ENCODE measurements at regions not wholly inside any gene's neighbourhood (a gene's known extent, or its start where the extent isn't known, plus 50 kb on each side); places are given as distances from the start of the nearest gene placed in this dataset.
A peak's percentile ranks its signal among the peaks of the same experiment; 100 is the strongest.

DNA sequence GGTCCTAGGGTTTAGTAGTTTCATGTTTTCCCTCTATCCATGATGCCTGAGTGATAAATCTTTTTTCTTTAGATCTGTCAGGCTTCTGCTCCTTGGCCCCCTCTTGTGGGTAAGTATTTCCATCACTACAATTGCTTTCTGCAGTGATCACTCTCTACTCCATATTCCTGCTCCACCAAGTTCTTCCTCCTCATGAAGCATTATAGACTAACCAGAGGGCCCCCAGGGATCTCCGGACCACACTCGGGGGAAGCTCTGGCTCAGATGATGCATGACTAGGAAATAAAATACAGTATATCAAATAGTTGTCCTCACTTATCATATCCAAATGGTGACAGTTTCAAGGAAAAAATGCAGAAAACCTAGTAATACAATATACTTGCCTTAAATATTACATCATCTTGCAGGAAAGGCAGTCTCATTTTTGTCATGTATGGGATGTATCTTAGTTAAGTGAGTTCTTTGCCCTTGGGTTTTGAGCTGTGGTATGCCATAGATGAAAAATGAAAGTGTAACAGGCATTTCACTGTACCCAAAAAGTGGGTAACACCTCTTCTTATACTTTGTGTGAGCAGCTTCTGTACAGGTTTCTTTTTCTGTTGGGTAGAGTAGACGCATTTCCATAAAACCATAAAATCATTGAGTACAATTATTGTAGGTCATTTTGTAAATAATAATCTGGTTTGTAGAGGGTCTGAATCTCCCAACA lies 200.9 kb upstream of the EYA4 start (continued):
- TF ChIP-seq GATA2 (CRISPR knock-in tag; IDR thresholded peaks at IDR 0.05) (no peak), MXI1 (IDR thresholded peaks at IDR 0.05; ENCODE audit: low read depth, low read length) (no peak), TAF1 (IDR thresholded peaks at IDR 0.05; ENCODE audit: borderline replicate concordance, low read depth, low read length) (no peak), TEAD4 (IDR thresholded peaks at IDR 0.05; ENCODE audit: borderline replicate concordance, insufficient read depth) (no peak), GABPA (IDR thresholded peaks at IDR 0.05; ENCODE audit: low read depth) (no peak), FOXM1 (IDR thresholded peaks at IDR 0.05; ENCODE audit: low read depth) (no peak), NFIC (IDR thresholded peaks at IDR 0.05; ENCODE audit: borderline replicate concordance) (no peak), JUND (IDR thresholded peaks at IDR 0.05) (no peak), FOXJ3 (CRISPR knock-in tag; IDR thresholded peaks at IDR 0.05) (no peak), EP300 (IDR thresholded peaks at IDR 0.05; ENCODE audit: borderline replicate concordance in 1 of 2, low read depth in 1 of 2, low read length in 1 of 2) (no peak), RAD21 (IDR thresholded peaks at IDR 0.05; ENCODE audit: low read length) (peak; percentile 49), ELF1 (IDR thresholded peaks at IDR 0.05) (no peak), TCF12 (IDR thresholded peaks at IDR 0.05) (no peak), EZH2phosphoT487 (IDR thresholded peaks at IDR 0.05; ENCODE audit: borderline replicate concordance, low read depth) (no peak), FOSL2 (IDR thresholded peaks at IDR 0.05; ENCODE audit: borderline replicate concordance, low read depth) (no peak), POLR2AphosphoS5 (IDR thresholded peaks at IDR 0.05; ENCODE audit: low read depth, low read length) (no peak)
- TF ChIP-seq, protein P1, sequence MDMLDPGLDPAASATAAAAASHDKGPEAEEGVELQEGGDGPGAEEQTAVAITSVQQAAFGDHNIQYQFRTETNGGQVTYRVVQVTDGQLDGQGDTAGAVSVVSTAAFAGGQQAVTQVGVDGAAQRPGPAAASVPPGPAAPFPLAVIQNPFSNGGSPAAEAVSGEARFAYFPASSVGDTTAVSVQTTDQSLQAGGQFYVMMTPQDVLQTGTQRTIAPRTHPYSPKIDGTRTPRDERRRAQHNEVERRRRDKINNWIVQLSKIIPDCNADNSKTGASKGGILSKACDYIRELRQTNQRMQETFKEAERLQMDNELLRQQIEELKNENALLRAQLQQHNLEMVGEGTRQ (IDR thresholded peaks at IDR 0.05; ENCODE audit: borderline replicate concordance, low read depth, low read length) = no peak
- TF ChIP-seq, protein P2, sequence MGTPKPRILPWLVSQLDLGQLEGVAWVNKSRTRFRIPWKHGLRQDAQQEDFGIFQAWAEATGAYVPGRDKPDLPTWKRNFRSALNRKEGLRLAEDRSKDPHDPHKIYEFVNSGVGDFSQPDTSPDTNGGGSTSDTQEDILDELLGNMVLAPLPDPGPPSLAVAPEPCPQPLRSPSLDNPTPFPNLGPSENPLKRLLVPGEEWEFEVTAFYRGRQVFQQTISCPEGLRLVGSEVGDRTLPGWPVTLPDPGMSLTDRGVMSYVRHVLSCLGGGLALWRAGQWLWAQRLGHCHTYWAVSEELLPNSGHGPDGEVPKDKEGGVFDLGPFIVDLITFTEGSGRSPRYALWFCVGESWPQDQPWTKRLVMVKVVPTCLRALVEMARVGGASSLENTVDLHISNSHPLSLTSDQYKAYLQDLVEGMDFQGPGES (IDR thresholded peaks at IDR 0.05; ENCODE audit: low read depth, low read length) = no peak
- TF ChIP-seq, protein P3, sequence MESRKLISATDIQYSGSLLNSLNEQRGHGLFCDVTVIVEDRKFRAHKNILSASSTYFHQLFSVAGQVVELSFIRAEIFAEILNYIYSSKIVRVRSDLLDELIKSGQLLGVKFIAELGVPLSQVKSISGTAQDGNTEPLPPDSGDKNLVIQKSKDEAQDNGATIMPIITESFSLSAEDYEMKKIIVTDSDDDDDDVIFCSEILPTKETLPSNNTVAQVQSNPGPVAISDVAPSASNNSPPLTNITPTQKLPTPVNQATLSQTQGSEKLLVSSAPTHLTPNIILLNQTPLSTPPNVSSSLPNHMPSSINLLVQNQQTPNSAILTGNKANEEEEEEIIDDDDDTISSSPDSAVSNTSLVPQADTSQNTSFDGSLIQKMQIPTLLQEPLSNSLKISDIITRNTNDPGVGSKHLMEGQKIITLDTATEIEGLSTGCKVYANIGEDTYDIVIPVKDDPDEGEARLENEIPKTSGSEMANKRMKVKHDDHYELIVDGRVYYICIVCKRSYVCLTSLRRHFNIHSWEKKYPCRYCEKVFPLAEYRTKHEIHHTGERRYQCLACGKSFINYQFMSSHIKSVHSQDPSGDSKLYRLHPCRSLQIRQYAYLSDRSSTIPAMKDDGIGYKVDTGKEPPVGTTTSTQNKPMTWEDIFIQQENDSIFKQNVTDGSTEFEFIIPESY (IDR thresholded peaks at IDR 0.05; ENCODE audit: borderline replicate concordance, low read depth) = no peak
- TF ChIP-seq, protein P4, sequence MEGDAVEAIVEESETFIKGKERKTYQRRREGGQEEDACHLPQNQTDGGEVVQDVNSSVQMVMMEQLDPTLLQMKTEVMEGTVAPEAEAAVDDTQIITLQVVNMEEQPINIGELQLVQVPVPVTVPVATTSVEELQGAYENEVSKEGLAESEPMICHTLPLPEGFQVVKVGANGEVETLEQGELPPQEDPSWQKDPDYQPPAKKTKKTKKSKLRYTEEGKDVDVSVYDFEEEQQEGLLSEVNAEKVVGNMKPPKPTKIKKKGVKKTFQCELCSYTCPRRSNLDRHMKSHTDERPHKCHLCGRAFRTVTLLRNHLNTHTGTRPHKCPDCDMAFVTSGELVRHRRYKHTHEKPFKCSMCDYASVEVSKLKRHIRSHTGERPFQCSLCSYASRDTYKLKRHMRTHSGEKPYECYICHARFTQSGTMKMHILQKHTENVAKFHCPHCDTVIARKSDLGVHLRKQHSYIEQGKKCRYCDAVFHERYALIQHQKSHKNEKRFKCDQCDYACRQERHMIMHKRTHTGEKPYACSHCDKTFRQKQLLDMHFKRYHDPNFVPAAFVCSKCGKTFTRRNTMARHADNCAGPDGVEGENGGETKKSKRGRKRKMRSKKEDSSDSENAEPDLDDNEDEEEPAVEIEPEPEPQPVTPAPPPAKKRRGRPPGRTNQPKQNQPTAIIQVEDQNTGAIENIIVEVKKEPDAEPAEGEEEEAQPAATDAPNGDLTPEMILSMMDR (IDR thresholded peaks at IDR 0.05) = peak; percentile 50
- TF ChIP-seq, protein P5, sequence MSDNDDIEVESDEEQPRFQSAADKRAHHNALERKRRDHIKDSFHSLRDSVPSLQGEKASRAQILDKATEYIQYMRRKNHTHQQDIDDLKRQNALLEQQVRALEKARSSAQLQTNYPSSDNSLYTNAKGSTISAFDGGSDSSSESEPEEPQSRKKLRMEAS (IDR thresholded peaks at IDR 0.05; ENCODE audit: low read depth) = no peak
- TF ChIP-seq, protein P6, sequence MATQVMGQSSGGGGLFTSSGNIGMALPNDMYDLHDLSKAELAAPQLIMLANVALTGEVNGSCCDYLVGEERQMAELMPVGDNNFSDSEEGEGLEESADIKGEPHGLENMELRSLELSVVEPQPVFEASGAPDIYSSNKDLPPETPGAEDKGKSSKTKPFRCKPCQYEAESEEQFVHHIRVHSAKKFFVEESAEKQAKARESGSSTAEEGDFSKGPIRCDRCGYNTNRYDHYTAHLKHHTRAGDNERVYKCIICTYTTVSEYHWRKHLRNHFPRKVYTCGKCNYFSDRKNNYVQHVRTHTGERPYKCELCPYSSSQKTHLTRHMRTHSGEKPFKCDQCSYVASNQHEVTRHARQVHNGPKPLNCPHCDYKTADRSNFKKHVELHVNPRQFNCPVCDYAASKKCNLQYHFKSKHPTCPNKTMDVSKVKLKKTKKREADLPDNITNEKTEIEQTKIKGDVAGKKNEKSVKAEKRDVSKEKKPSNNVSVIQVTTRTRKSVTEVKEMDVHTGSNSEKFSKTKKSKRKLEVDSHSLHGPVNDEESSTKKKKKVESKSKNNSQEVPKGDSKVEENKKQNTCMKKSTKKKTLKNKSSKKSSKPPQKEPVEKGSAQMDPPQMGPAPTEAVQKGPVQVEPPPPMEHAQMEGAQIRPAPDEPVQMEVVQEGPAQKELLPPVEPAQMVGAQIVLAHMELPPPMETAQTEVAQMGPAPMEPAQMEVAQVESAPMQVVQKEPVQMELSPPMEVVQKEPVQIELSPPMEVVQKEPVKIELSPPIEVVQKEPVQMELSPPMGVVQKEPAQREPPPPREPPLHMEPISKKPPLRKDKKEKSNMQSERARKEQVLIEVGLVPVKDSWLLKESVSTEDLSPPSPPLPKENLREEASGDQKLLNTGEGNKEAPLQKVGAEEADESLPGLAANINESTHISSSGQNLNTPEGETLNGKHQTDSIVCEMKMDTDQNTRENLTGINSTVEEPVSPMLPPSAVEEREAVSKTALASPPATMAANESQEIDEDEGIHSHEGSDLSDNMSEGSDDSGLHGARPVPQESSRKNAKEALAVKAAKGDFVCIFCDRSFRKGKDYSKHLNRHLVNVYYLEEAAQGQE (IDR thresholded peaks at IDR 0.05; ENCODE audit: low read depth, low read length) = no peak

Measured in SK-N-SH (cell line).